ENCODE measurements at regions not wholly inside any gene's neighbourhood (a gene's known extent, or its start where the extent isn't known, plus 50 kb on each side); places are given as distances from the start of the nearest gene placed in this dataset.

GRCh38 chr17:36881323-36881722, 56.0 kb upstream of the LHX1 start:
- Histone ChIP-seq H3K4me3 (ENCODE audit: low read length in 3 of 3) (no peak overlapping the region), H3K27me3 (ENCODE audit: control insufficient read depth, insufficient read depth, low read length) (no peaks in the 10 kb centered on the region), H3K9me3 (ENCODE audit: control insufficient read depth in 2 of 3, insufficient read depth in 1 of 3, low read length in 3 of 3) (peaks cover 0 to 9% (median 0%) of the 10 kb centered on the region in 3 donors), H3K36me3 (ENCODE audit: control insufficient read depth in 2 of 3, insufficient read depth in 3 of 3, low read length in 3 of 3) (no peaks in the 10 kb centered on the region), H3K9ac (ENCODE audit: low read length in 3 of 3) (no peak overlapping the region), H3K4me1 (ENCODE audit: control insufficient read depth in 2 of 3, insufficient read depth in 2 of 3, low read depth in 1 of 3, low read length in 3 of 3) (no peaks in the 10 kb centered on the region), H3K27ac (ENCODE audit: low read depth in 2 of 2, low read length in 2 of 2) (no peak overlapping the region)
- DNase-seq (no peak), FAIRE-seq (no peak)
- intact Hi-C loops (cut with DNase I), result no loop called here
- no peak for TF ChIP-seq CTCF (IDR thresholded peaks at IDR 0.05; ENCODE audit: borderline replicate concordance, extremely low read depth, insufficient read depth)

DNA sequence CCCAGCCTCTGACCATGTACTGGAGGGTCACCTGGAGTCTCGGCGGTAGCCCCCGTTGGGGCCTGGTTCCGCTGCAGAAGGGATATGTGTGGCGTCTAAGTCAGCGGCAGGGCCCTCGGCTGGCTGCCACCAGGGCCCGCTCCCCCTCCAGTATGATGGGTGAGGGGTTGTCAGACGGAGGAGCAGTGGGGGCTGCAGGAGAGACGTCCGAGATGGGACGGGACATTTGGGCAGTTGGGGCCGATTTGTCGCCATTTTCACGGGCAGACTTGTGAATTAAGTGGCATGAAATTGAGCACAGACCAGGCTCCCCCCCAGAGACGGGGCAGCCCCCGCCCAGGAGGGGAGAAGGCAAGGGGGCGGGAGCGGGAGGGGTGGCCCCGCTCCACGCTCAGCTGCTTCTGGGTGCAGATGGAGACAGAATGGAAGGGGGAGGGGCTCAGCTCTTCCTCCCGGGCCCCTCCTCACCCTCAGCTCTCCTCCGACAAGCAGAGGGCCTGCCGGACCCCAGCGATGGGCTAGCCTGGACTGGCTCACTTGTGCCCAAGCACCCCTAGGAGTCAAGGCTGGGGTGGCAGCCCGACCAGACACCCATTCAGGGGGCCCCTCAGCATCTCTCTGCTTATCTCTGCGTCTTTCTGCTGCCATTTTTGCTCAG, 52.7 kb upstream of the LHX1 start:
- no peaks in the 10 kb centered on the region for H3K36me3 ChIP-seq (ENCODE audit: control insufficient read depth in 2 of 3, insufficient read depth in 3 of 3, low read length in 3 of 3)
- H3K4me1 ChIP-seq (ENCODE audit: control insufficient read depth in 2 of 3, insufficient read depth in 2 of 3, low read depth in 1 of 3, low read length in 3 of 3), result no peaks in the 10 kb centered on the region
- no peaks in the 10 kb centered on the region for H3K27me3 ChIP-seq (ENCODE audit: control insufficient read depth, insufficient read depth, low read length)
- H3K9ac ChIP-seq (ENCODE audit: low read length in 3 of 3), result no peak overlapping the region
- no peak for DNase-seq
- no peak overlapping the region for H3K27ac ChIP-seq (ENCODE audit: low read depth in 2 of 2, low read length in 2 of 2)
- FAIRE-seq, result no peak
- no peak overlapping the region for H3K4me3 ChIP-seq (ENCODE audit: low read length in 3 of 3)
- TF ChIP-seq CTCF (IDR thresholded peaks at IDR 0.05; ENCODE audit: borderline replicate concordance, extremely low read depth, insufficient read depth), result no peak
- peaks cover 0 to 9% (median 0%) of the 10 kb centered on the region in 3 donors for H3K9me3 ChIP-seq (ENCODE audit: control insufficient read depth in 2 of 3, insufficient read depth in 1 of 3, low read length in 3 of 3)
- intact Hi-C loops (cut with DNase I), result no loop called here

GRCh38 chr17:36885153-36885735, 52.0 kb upstream of the LHX1 start:
- intact Hi-C loops (cut with DNase I), result no loop called here
- H3K9ac ChIP-seq (ENCODE audit: low read length in 3 of 3), result no peak overlapping the region
- H3K27me3 ChIP-seq (ENCODE audit: control insufficient read depth, insufficient read depth, low read length), result no peaks in the 10 kb centered on the region
- peaks cover 0 to 9% (median 0%) of the 10 kb centered on the region in 3 donors for H3K9me3 ChIP-seq (ENCODE audit: control insufficient read depth in 2 of 3, insufficient read depth in 1 of 3, low read length in 3 of 3)
- no peak for FAIRE-seq
- no peaks in the 10 kb centered on the region for H3K4me1 ChIP-seq (ENCODE audit: control insufficient read depth in 2 of 3, insufficient read depth in 2 of 3, low read depth in 1 of 3, low read length in 3 of 3)
- H3K4me3 ChIP-seq (ENCODE audit: low read length in 3 of 3), result no peak overlapping the region
- H3K27ac ChIP-seq (ENCODE audit: low read depth in 2 of 2, low read length in 2 of 2), result no peak overlapping the region
- DNase-seq, result no peak
- H3K36me3 ChIP-seq (ENCODE audit: control insufficient read depth in 2 of 3, insufficient read depth in 3 of 3, low read length in 3 of 3), result no peaks in the 10 kb centered on the region
- TF ChIP-seq CTCF (IDR thresholded peaks at IDR 0.05; ENCODE audit: borderline replicate concordance, extremely low read depth, insufficient read depth), result no peak

All from kidney (tissue), 13 donors.